Peyer's patch (tissue), 4 donors: ENCODE measurements at regions not wholly inside any gene's neighbourhood (a gene's known extent, or its start where the extent isn't known, plus 50 kb on each side); places are given as distances from the start of the nearest gene placed in this dataset.
"Not testable (repeated sequence)": the region's sequence is repeated elsewhere in the genome, so short reads cannot be mapped to it uniquely, and the experiment has no call there.

ENCODE experiments used
- CTCF ChIP-seq, 6 experiments: fragments of 450-650 bp in 4 of 6; fragments of 200-600 bp in 2 of 6; sonication (generic) in 1 of 6; IDR thresholded peaks; one replicate each; pipeline ENCODE4 v1.5.1; 2017 to 2019; ENCODE audit warnings: antibody characterized with exemption in 6 of 6, mild to moderate bottlenecking in 3 of 6, moderate library complexity in 1 of 6
- POLR2A ChIP-seq, 2 donors: fragments of 450-650 bp; IDR thresholded peaks; one replicate each; pipeline ENCODE4 v1.5.1; 2017; ENCODE audit warnings: antibody characterized with exemption in 2 of 2, mild to moderate bottlenecking in 2 of 2, moderate library complexity in 2 of 2

DNA sequence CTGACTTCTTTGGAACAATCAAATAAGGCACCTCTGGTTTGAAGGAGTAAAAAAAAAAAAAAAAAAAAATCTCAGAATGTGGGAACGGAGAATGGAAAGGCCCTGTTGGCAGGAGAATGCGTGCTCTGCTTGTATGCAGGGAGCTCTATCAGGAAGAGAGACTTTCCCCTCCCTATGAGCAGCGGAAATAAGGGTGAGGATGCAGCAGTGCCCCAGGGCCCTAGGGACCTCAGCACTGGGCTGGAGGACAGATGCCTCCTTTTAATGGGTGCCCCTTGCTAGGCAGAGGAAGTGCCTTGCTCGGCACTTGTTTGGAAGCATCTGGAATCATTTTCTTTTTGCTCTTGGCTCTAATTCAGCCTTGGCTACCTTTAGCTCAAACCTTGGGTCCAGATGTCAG is 283.4 kb upstream of the NBPF12 start:
- not testable (repeated sequence) for TF ChIP-seq CTCF, POLR2A (IDR thresholded peaks at IDR 0.05)
